ENCODE measurements at regions not wholly inside any gene's neighbourhood (a gene's known extent, or its start where the extent isn't known, plus 50 kb on each side); places are given as distances from the start of the nearest gene placed in this dataset.
A peak's percentile ranks its signal among the peaks of the same experiment; 100 is the strongest.

DNA sequence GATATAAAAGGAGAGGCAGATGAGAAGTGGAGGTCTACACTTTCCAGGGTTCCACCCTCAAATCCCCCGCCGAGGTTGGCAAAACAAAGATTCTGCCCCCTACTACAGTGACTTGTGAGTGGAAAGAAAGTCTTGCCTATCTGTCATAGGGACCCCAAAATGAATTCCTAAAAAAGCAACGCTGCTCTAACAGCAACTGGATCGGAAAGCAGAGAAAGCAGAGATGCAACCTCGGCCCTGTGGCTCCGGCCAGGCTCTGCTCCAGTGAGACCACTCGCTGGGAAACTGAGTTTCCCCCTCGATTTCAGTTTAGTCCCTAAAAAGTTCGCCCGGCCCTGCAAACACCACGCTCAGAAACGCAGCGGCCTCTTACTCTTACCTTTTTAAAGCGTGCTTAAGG, 297.9 kb upstream of the NFE2L3 start (continued):
- TF ChIP-seq ZBTB33 (IDR thresholded peaks at IDR 0.05; ENCODE audit: extremely low read depth, insufficient replicate concordance, low read length), result no peak
- no peak for TF ChIP-seq ZFX (IDR thresholded peaks at IDR 0.05)
- TF ChIP-seq CBX3 (IDR thresholded peaks at IDR 0.05; ENCODE audit: low read depth), result no peak

- ATAC-seq (peak; percentile 79), DNase-seq (ENCODE audit: low read depth, low spot score) (peak; percentile 99)
- Histone ChIP-seq H2AFZ (ENCODE audit: low read depth, low read length, poor library complexity, severe bottlenecking) (peak overlapping the region; percentile 85), H3K36me3 (ENCODE audit: control insufficient read depth in 1 of 2, insufficient read depth in 2 of 2, low read length in 2 of 2) (no peaks in the 10 kb centered on the region), H3K4me3 (replicated peaks in 1 of 2; ENCODE audit: low read depth in 1 of 2, low read length in 2 of 2) (no peak overlapping the region; a peak in 1 of 4 replicates), H3K9me3 (ENCODE audit: control insufficient read depth in 1 of 2, insufficient read depth in 1 of 2, low read depth in 1 of 2, low read length in 2 of 2) (no peaks in the 10 kb centered on the region), H3K4me1 (ENCODE audit: control insufficient read depth in 1 of 2, insufficient read depth in 2 of 2, low read length in 2 of 2) (peaks cover 3 to 25% of the 10 kb centered on the region in 2 experiments; a peak in 3 of 4 replicates), H3K79me2 (ENCODE audit: insufficient read depth, low read length) (no peaks in the 10 kb centered on the region), H3K4me2 (ENCODE audit: low read length) (peak overlapping the region; percentile 61), H3K9me2 (ENCODE audit: insufficient read depth) (no peaks in the 10 kb centered on the region), H3K9ac (ENCODE audit: low read length) (no peak overlapping the region), H4K20me1 (ENCODE audit: insufficient read depth) (no peaks in the 10 kb centered on the region), H3K27me3 (ENCODE audit: insufficient read depth, low read length) (peaks cover 14% of the 10 kb centered on the region; the same call in 1 of the 2 replicates), H3K27ac (ENCODE audit: low read depth, low read length) (no peak overlapping the region)
- ChIA-PET RAD21 (ENCODE audit: low non-redundant PET in 1 of 2, low total read pairs in 2 of 2, uncharacterized antibody in 2 of 2, unreplicated experiment in 2 of 2) (no interaction called here), POLR2A (no interaction called here), CTCF (interaction anchor here (0.7 to 1.6 kb wide), 10 partner anchors 12 to 597 kb away, joined by 3 to 9 read pairs (median 4); partner anchors contain the start of gene NFE2L3)
- intact Hi-C loops (cut with micrococcal nuclease), result loop anchor here (1.0 kb wide), 2 partner anchors 135 to 596 kb away; no protein-coding TSS in a partner anchor
- BruUV-seq (replicated peaks), result no TSS peak
- TF ChIP-seq ZBTB33 (IDR thresholded peaks at IDR 0.05; ENCODE audit: extremely low read depth, insufficient replicate concordance, low read length) (no peak), RAD21 (IDR thresholded peaks at IDR 0.05; ENCODE audit: low read depth) (peak; percentile 48), SIN3A (IDR thresholded peaks at IDR 0.05; ENCODE audit: low read depth) (no peak), REST (IDR thresholded peaks at IDR 0.05; ENCODE audit: low read depth) (no peak), ELF1 (IDR thresholded peaks at IDR 0.05; ENCODE audit: borderline replicate concordance, low read depth) (no peak), FOSL1 (IDR thresholded peaks at IDR 0.05; ENCODE audit: low read depth) (no peak; the same call in 1 of the 2 replicates), JUND (IDR thresholded peaks at IDR 0.05) (no peak), SP1 (IDR thresholded peaks at IDR 0.05; ENCODE audit: low read depth) (peak; percentile 80), CBX3 (IDR thresholded peaks at IDR 0.05; ENCODE audit: low read depth) (no peak; the same call in 1 of the 2 replicates), SRF (IDR thresholded peaks at IDR 0.05; ENCODE audit: low read depth) (peak; percentile 27), EZH2 (IDR thresholded peaks at IDR 0.05) (no peak)
- TF ChIP-seq, protein P1, sequence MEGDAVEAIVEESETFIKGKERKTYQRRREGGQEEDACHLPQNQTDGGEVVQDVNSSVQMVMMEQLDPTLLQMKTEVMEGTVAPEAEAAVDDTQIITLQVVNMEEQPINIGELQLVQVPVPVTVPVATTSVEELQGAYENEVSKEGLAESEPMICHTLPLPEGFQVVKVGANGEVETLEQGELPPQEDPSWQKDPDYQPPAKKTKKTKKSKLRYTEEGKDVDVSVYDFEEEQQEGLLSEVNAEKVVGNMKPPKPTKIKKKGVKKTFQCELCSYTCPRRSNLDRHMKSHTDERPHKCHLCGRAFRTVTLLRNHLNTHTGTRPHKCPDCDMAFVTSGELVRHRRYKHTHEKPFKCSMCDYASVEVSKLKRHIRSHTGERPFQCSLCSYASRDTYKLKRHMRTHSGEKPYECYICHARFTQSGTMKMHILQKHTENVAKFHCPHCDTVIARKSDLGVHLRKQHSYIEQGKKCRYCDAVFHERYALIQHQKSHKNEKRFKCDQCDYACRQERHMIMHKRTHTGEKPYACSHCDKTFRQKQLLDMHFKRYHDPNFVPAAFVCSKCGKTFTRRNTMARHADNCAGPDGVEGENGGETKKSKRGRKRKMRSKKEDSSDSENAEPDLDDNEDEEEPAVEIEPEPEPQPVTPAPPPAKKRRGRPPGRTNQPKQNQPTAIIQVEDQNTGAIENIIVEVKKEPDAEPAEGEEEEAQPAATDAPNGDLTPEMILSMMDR (IDR thresholded peaks at IDR 0.05 in 2 of 3, conservative IDR thresholded peaks at IDR 0.05 in 1 of 3; ENCODE audit: borderline replicate concordance in 1 of 3, insufficient read depth in 1 of 3, low read depth in 2 of 3, low read length in 2 of 3), result peak; percentile 59 to 87 (median 71); a peak in 5 of 6 replicates
These were observed 297.1 kb upstream of the NFE2L3 start for GRCh38 chr7:25854608-25855497.

Data from HCT116 (cell line).